ENCODE measurements at regions not wholly inside any gene's neighbourhood (a gene's known extent, or its start where the extent isn't known, plus 50 kb on each side); places are given as distances from the start of the nearest gene placed in this dataset.

DNA sequence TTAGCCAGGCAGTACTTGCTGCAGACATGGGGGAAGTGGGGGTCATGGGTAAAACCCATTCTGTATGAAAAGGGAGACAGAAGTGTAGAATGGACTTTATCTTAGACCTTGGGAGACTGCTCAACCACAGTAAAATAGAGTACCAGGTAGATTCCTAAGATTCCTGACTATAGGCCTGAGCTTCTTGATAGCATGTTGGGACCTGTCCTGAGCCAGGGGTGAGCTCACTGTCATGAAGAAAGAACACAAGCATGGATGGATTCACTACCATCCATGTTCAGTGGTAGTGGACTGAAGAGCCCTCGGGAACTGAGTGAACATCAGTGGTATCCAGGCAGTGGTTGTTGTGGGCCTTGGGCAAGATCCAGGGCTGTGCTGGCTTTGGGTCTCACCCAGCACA is 1003.8 kb downstream of the TMTC2 start:
- TF ChIP-seq, protein P1, sequence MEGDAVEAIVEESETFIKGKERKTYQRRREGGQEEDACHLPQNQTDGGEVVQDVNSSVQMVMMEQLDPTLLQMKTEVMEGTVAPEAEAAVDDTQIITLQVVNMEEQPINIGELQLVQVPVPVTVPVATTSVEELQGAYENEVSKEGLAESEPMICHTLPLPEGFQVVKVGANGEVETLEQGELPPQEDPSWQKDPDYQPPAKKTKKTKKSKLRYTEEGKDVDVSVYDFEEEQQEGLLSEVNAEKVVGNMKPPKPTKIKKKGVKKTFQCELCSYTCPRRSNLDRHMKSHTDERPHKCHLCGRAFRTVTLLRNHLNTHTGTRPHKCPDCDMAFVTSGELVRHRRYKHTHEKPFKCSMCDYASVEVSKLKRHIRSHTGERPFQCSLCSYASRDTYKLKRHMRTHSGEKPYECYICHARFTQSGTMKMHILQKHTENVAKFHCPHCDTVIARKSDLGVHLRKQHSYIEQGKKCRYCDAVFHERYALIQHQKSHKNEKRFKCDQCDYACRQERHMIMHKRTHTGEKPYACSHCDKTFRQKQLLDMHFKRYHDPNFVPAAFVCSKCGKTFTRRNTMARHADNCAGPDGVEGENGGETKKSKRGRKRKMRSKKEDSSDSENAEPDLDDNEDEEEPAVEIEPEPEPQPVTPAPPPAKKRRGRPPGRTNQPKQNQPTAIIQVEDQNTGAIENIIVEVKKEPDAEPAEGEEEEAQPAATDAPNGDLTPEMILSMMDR (IDR thresholded peaks at IDR 0.05): no peak
- no peak for TF ChIP-seq EP300 (IDR thresholded peaks at IDR 0.05; ENCODE audit: low read depth)
